ENCODE measurements at regions not wholly inside any gene's neighbourhood (a gene's known extent, or its start where the extent isn't known, plus 50 kb on each side); places are given as distances from the start of the nearest gene placed in this dataset.

- TF ChIP-seq, protein P1, sequence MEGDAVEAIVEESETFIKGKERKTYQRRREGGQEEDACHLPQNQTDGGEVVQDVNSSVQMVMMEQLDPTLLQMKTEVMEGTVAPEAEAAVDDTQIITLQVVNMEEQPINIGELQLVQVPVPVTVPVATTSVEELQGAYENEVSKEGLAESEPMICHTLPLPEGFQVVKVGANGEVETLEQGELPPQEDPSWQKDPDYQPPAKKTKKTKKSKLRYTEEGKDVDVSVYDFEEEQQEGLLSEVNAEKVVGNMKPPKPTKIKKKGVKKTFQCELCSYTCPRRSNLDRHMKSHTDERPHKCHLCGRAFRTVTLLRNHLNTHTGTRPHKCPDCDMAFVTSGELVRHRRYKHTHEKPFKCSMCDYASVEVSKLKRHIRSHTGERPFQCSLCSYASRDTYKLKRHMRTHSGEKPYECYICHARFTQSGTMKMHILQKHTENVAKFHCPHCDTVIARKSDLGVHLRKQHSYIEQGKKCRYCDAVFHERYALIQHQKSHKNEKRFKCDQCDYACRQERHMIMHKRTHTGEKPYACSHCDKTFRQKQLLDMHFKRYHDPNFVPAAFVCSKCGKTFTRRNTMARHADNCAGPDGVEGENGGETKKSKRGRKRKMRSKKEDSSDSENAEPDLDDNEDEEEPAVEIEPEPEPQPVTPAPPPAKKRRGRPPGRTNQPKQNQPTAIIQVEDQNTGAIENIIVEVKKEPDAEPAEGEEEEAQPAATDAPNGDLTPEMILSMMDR (IDR thresholded peaks at IDR 0.05): no peak
- no peak for TF ChIP-seq POLR2A (IDR thresholded peaks at IDR 0.05)
- TF ChIP-seq POLR2AphosphoS5 (IDR thresholded peaks at IDR 0.05): no peak
These were observed 79.2 kb downstream of the PLK2 start for GRCh38 chr5:58380655-58381054.
